ENCODE measurements at regions not wholly inside any gene's neighbourhood (a gene's known extent, or its start where the extent isn't known, plus 50 kb on each side); places are given as distances from the start of the nearest gene placed in this dataset.

DNA sequence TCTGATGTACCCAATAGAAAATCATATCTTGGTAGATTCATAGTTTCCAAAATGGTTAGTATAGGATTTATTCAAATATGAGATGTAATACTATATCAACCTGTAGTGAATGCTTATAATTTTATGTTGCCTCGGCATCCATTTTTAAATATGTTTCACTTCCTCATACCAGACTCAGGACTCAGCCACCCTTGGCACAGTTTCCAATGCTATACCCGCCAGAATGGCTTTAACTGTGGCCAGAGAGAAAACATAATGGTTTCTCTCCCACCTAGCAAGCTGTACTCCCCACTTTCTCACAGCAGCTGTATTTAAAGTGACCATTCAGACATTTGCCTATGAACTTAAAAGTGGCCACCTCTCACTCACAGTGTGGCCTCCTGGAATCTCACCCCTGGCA lies 466.6 kb upstream of the PABPC4L start:
- ATAC-seq (no peak), DNase-seq (no peak)
- intact Hi-C loops (cut with DNase I): no loop called here
- Histone ChIP-seq H3K4me1 (no peaks in the 10 kb centered on the region), H3K36me3 (no peaks in the 10 kb centered on the region), H3K4me3 (no peak overlapping the region), H3K27me3 (no peaks in the 10 kb centered on the region), H3K9me3 (no peaks in the 10 kb centered on the region), H3K27ac (no peak overlapping the region)
- TF ChIP-seq, protein P1, sequence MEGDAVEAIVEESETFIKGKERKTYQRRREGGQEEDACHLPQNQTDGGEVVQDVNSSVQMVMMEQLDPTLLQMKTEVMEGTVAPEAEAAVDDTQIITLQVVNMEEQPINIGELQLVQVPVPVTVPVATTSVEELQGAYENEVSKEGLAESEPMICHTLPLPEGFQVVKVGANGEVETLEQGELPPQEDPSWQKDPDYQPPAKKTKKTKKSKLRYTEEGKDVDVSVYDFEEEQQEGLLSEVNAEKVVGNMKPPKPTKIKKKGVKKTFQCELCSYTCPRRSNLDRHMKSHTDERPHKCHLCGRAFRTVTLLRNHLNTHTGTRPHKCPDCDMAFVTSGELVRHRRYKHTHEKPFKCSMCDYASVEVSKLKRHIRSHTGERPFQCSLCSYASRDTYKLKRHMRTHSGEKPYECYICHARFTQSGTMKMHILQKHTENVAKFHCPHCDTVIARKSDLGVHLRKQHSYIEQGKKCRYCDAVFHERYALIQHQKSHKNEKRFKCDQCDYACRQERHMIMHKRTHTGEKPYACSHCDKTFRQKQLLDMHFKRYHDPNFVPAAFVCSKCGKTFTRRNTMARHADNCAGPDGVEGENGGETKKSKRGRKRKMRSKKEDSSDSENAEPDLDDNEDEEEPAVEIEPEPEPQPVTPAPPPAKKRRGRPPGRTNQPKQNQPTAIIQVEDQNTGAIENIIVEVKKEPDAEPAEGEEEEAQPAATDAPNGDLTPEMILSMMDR (IDR thresholded peaks at IDR 0.05): no peak

DNA sequence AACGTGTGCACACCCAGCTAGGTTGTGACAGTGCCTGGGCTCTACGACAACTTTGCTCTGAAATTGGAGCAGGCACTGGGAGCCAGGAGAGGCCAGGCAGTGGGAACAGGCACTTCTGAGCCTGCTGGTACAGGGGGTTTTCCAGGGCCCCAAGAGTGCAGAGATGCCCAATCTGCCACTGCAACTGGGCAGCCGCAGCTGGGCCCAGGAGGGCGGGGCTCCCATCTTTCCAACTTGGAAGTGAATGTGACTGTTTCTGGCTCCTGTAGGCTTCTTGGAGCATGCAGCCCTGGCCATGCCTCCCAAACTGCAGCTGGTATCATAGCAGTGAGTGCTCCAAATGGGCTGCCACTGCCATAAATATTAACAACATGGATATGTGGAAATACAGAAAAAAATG lies 465.1 kb upstream of the PABPC4L start:
- H3K4me1 ChIP-seq: no peaks in the 10 kb centered on the region
- no peaks in the 10 kb centered on the region for H3K27me3 ChIP-seq
- no peaks in the 10 kb centered on the region for H3K9me3 ChIP-seq
- TF ChIP-seq, protein P1 (IDR thresholded peaks at IDR 0.05): no peak
- intact Hi-C loops (cut with DNase I): no loop called here
- no peak for DNase-seq
- no peak for ATAC-seq
- no peaks in the 10 kb centered on the region for H3K36me3 ChIP-seq
- no peak overlapping the region for H3K27ac ChIP-seq
- H3K4me3 ChIP-seq: no peak overlapping the region

DNA sequence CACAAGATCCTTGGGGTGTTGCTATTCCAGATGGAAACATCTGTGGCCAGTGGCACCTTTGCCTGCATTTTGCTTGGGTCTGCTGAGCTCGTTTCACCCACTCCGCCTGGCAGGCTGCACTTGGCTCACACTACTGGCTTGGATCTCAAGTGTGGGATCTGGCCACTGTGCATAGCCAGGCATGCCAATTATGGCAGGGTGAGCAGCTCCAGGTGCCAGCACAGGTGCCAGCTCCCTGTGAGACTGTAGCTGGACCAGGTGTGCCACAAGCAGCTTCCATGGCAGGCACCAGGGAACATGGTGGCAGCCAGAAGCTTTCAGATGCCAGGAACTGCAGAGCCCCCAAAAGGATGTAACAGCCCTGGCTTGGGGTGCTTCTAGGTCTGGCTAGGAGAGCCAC lies 463.8 kb upstream of the PABPC4L start:
- no peak overlapping the region for H3K4me3 ChIP-seq

GRCh38 chr4:134663742-134664141 lies 462.2 kb upstream of the PABPC4L start:
- Histone ChIP-seq H3K4me3 (no peak overlapping the region), H3K4me1 (no peaks in the 10 kb centered on the region), H3K36me3 (no peaks in the 10 kb centered on the region), H3K9me3 (no peaks in the 10 kb centered on the region), H3K27ac (no peak overlapping the region), H3K27me3 (no peaks in the 10 kb centered on the region)
- TF ChIP-seq, protein P1 (IDR thresholded peaks at IDR 0.05): no peak
- intact Hi-C loops (cut with DNase I): no loop called here
- ATAC-seq (no peak), DNase-seq (no peak)

More for the DNA sequence above, 463.8 kb upstream of the PABPC4L start:
- no peaks in the 10 kb centered on the region for H3K36me3 ChIP-seq
- ATAC-seq (no peak), DNase-seq (no peak)
- intact Hi-C loops (cut with DNase I): no loop called here
- H3K9me3 ChIP-seq: no peaks in the 10 kb centered on the region
- TF ChIP-seq, protein P1 (IDR thresholded peaks at IDR 0.05): no peak
- no peak overlapping the region for H3K27ac ChIP-seq
- no peaks in the 10 kb centered on the region for H3K27me3 ChIP-seq
- H3K4me1 ChIP-seq: no peaks in the 10 kb centered on the region

DNA sequence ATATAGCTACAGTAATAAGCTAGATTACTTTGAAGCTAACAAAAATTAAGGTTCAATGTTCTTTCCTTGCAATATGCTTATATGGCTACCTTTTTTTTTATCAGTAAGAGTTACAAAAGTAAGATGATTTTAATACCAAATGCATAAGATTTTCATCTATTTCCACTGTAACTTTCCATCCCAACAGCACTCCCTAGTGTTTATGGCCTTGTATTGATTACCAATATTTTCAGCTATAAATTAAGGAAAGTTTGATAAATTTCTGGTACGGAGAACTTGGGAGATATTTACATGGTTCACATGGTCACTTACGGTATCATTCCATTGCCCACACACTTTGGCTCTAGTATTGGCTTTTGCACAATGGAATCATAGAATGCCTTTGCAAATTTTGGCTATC lies 448.9 kb upstream of the PABPC4L start:
- ATAC-seq (no peak), DNase-seq (no peak)
- H3K4me3 ChIP-seq: no peak overlapping the region
- H3K27me3 ChIP-seq: no peaks in the 10 kb centered on the region
- TF ChIP-seq, protein P1 (IDR thresholded peaks at IDR 0.05): no peak
- H3K27ac ChIP-seq: no peak overlapping the region
- H3K36me3 ChIP-seq: no peaks in the 10 kb centered on the region
- intact Hi-C loops (cut with DNase I): no loop called here
- H3K4me1 ChIP-seq: no peaks in the 10 kb centered on the region
- H3K9me3 ChIP-seq: no peaks in the 10 kb centered on the region

DNA sequence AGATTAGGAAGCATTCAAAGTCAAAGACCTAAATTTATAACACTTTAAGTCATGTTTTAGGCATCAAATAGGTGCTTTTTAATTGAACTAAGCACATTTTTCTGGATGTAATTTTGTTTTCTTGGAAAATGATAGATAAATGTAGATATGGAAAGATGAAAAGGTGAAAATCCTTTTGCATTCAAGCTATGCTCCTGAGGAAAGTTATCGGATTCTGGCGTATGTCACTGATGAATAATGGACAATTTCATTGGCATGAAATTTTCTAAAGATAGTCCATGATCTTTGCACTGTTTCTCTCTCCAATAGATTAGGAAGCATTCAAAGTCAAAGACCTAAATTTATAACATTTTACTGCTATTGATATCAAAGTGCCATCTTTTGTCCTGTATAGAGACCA lies 444.2 kb upstream of the PABPC4L start:
- Histone ChIP-seq H3K27ac (no peak overlapping the region), H3K27me3 (no peaks in the 10 kb centered on the region), H3K36me3 (no peaks in the 10 kb centered on the region), H3K4me3 (no peak overlapping the region), H3K9me3 (no peaks in the 10 kb centered on the region), H3K4me1 (no peaks in the 10 kb centered on the region)
- TF ChIP-seq, protein P1 (IDR thresholded peaks at IDR 0.05): no peak
- no peak for ATAC-seq
- no peak for DNase-seq
- intact Hi-C loops (cut with DNase I): no loop called here
